H1 (cell line): ENCODE measurements at regions not wholly inside any gene's neighbourhood (a gene's known extent, or its start where the extent isn't known, plus 50 kb on each side); places are given as distances from the start of the nearest gene placed in this dataset.

Experiments used
- CEBPB ChIP-seq: IDR thresholded peaks from 2 replicates; pipeline ENCODE4 v1.6.1; 2012; ENCODE audit warnings: low read depth, low read length
- TF ChIP-seq, protein P1 (sequence below), 3 experiments: IDR thresholded peaks; 1 replicate in 2 of 3; 2 replicates in 1 of 3; pipeline versions ENCODE4 v1.5.1 to v1.6.1; 2011; ENCODE audit warnings: low read length in 3 of 3, mild to moderate bottlenecking in 3 of 3, inconsistent platforms in 2 of 3, low read depth in 1 of 3, moderate library complexity in 1 of 3; ENCODE audit not compliant: insufficient read depth in 1 of 3; ENCODE audit errors: control extremely low read depth in 1 of 3

DNA sequence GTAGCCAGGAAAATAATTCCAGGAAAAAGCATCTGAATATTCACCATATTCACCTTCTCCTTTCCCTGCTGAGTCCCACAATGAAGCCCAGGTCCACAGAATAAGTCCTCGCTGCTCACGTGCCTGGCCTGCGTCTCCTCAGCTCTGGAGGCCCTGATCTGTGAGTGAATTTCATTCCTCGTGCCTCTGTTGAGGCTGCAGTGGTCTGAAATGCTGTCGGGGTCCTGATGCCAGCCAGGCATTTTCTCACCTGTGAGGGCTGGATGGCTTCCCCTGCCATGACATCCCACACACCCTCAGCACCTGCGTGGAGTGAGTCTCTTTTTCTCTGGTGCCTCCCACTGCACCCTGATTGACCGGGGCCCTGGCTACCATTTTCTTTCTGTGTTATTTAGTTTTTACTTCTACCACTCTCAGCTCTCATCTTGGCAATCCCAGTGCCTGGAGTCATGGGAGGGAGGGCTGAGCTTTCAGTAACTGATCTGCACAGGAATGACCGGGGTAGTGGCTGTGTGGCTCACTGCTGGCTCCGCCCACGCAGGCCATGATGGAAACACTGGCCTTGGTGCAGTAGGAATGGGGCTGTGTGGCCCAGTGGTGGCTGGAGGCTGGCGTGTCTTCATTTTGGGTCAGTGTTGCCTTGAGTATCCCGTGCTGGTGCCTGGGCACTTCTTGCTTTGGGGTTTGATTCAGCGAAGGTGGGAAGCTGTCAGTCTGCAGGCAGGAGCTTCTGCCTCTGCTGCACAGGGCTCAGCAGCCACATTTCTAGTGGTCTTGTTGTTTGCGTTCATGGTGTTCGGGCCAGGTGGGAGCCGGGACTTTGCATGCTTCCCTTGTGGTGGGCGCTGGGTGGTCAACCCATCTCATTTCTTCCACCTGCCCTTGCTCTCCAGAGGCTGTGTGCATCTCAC is 807.2 kb downstream of the TBC1D22A start:
- TF ChIP-seq, protein P1, sequence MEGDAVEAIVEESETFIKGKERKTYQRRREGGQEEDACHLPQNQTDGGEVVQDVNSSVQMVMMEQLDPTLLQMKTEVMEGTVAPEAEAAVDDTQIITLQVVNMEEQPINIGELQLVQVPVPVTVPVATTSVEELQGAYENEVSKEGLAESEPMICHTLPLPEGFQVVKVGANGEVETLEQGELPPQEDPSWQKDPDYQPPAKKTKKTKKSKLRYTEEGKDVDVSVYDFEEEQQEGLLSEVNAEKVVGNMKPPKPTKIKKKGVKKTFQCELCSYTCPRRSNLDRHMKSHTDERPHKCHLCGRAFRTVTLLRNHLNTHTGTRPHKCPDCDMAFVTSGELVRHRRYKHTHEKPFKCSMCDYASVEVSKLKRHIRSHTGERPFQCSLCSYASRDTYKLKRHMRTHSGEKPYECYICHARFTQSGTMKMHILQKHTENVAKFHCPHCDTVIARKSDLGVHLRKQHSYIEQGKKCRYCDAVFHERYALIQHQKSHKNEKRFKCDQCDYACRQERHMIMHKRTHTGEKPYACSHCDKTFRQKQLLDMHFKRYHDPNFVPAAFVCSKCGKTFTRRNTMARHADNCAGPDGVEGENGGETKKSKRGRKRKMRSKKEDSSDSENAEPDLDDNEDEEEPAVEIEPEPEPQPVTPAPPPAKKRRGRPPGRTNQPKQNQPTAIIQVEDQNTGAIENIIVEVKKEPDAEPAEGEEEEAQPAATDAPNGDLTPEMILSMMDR (IDR thresholded peaks at IDR 0.05; ENCODE audit: control extremely low read depth in 1 of 3, insufficient read depth in 1 of 3, low read depth in 1 of 3, low read length in 3 of 3): no peak
- TF ChIP-seq CEBPB: no peak
